ENCODE measurements at regions not wholly inside any gene's neighbourhood (a gene's known extent, or its start where the extent isn't known, plus 50 kb on each side); places are given as distances from the start of the nearest gene placed in this dataset.

DNA sequence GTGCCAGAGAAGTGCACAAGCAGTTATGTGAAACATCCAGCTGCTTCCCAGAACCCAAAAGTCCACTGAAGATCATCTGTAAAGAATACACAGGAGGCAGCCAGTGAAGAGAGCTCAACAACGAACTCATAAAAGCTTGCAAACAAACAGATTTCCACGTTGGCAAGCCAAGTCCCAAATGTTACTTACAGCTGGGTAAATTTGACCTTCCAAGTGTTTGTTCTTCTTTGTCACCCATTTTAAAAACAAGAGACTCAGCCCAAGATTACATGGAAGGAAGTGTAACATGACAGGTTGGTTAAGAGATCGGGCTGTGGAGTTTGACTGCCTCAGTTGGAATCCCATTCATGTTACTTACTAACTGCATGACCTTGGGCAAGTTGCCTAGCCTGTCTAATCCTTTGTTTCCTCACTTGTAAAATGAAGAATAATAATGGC is 174.9 kb upstream of the PAPPA start:
- H3K9me3 Mint-ChIP-seq (ENCODE audit: unreplicated experiment): no peaks in the 10 kb centered on the region
- H3K4me1 Mint-ChIP-seq (ENCODE audit: unreplicated experiment): peaks cover 13% of the 10 kb centered on the region
- H3K27ac Mint-ChIP-seq (ENCODE audit: unreplicated experiment): no peak overlapping the region
- no peak for DNase-seq (ENCODE audit: extremely low spot score, unreplicated experiment)
- no peaks in the 10 kb centered on the region for H3K36me3 Mint-ChIP-seq (ENCODE audit: unreplicated experiment)
- H3K27me3 Mint-ChIP-seq (ENCODE audit: unreplicated experiment): no peaks in the 10 kb centered on the region
- no peak overlapping the region for H3K4me3 Mint-ChIP-seq (ENCODE audit: unreplicated experiment)
- TF ChIP-seq, protein P1, sequence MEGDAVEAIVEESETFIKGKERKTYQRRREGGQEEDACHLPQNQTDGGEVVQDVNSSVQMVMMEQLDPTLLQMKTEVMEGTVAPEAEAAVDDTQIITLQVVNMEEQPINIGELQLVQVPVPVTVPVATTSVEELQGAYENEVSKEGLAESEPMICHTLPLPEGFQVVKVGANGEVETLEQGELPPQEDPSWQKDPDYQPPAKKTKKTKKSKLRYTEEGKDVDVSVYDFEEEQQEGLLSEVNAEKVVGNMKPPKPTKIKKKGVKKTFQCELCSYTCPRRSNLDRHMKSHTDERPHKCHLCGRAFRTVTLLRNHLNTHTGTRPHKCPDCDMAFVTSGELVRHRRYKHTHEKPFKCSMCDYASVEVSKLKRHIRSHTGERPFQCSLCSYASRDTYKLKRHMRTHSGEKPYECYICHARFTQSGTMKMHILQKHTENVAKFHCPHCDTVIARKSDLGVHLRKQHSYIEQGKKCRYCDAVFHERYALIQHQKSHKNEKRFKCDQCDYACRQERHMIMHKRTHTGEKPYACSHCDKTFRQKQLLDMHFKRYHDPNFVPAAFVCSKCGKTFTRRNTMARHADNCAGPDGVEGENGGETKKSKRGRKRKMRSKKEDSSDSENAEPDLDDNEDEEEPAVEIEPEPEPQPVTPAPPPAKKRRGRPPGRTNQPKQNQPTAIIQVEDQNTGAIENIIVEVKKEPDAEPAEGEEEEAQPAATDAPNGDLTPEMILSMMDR (IDR thresholded peaks at IDR 0.05): no peak

DNA sequence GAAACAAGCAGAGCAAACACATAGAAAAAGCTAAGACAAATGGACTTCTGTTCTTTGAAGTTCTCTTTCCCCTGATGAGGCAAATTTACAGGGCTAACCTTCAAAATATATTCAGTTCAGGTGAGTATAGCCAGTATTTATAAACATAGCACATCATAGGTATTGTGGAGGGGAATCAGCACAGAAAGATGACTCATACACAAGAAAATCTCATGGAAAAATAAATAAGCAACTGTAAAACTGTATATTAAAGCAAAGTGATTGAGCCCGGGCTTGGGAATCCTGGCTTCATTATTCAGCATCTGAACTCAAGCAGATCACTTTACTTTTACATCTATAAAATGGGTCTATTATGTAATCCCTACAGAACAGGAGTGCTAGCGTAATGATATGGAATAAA is 173.5 kb upstream of the PAPPA start:
- peaks cover 10% of the 10 kb centered on the region for H3K4me1 Mint-ChIP-seq (ENCODE audit: unreplicated experiment)
- no peaks in the 10 kb centered on the region for H3K36me3 Mint-ChIP-seq (ENCODE audit: unreplicated experiment)
- TF ChIP-seq, protein P1 (IDR thresholded peaks at IDR 0.05): no peak
- H3K27ac Mint-ChIP-seq (ENCODE audit: unreplicated experiment): no peak overlapping the region
- no peaks in the 10 kb centered on the region for H3K27me3 Mint-ChIP-seq (ENCODE audit: unreplicated experiment)
- no peak overlapping the region for H3K4me3 Mint-ChIP-seq (ENCODE audit: unreplicated experiment)
- H3K9me3 Mint-ChIP-seq (ENCODE audit: unreplicated experiment): no peaks in the 10 kb centered on the region
- no peak for DNase-seq (ENCODE audit: extremely low spot score, unreplicated experiment)

DNA sequence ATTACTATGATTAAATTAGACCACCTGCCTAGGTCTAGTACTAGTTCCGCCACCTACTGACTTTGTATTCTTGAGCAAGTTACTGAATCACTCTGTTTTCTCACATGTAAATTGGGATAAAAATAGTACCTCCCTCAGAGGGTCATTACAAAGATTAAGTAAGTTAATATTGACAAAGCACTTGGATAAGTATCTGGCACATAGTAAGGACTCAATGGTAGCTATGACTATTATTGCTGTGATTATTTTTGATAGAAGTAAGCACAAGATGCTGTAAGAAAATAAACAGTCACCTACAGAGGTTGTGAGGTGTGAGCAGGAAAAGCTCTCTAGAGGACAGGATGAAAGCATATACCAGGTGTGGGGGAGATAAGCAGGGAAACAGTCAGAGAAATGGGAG is 173.1 kb upstream of the PAPPA start:
- Mint-ChIP-seq H3K27me3 (ENCODE audit: unreplicated experiment) (no peaks in the 10 kb centered on the region), H3K36me3 (ENCODE audit: unreplicated experiment) (no peaks in the 10 kb centered on the region), H3K4me3 (ENCODE audit: unreplicated experiment) (no peak overlapping the region), H3K27ac (ENCODE audit: unreplicated experiment) (no peak overlapping the region), H3K9me3 (ENCODE audit: unreplicated experiment) (no peaks in the 10 kb centered on the region), H3K4me1 (ENCODE audit: unreplicated experiment) (peaks cover 10% of the 10 kb centered on the region)
- TF ChIP-seq, protein P1 (IDR thresholded peaks at IDR 0.05): no peak
- DNase-seq (ENCODE audit: extremely low spot score, unreplicated experiment): no peak

DNA sequence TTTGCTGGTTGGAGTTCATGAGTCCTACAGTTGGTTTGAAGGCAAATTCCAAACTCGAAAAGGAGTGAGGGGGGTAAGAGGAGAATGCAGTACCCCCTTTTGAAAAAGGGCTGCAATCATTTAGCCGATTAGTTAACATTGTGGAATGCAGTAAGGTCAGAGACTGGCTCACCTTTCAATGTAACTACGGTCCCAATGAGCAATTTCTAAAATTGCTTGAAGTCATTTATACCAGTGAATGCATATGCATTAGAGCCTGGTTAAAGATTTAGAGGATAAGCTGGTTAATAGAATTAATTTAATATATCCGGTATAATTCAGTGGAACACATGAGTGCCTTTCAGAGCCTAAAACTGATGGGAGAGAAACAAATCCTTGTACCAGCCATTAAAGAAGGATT is 172.6 kb upstream of the PAPPA start:
- no peak overlapping the region for H3K27ac Mint-ChIP-seq (ENCODE audit: unreplicated experiment)
- H3K4me1 Mint-ChIP-seq (ENCODE audit: unreplicated experiment): peaks cover 14% of the 10 kb centered on the region
- H3K36me3 Mint-ChIP-seq (ENCODE audit: unreplicated experiment): no peaks in the 10 kb centered on the region
- no peak overlapping the region for H3K4me3 Mint-ChIP-seq (ENCODE audit: unreplicated experiment)
- H3K27me3 Mint-ChIP-seq (ENCODE audit: unreplicated experiment): no peaks in the 10 kb centered on the region
- TF ChIP-seq, protein P1 (IDR thresholded peaks at IDR 0.05): no peak
- no peaks in the 10 kb centered on the region for H3K9me3 Mint-ChIP-seq (ENCODE audit: unreplicated experiment)
- DNase-seq (ENCODE audit: extremely low spot score, unreplicated experiment): no peak

DNA sequence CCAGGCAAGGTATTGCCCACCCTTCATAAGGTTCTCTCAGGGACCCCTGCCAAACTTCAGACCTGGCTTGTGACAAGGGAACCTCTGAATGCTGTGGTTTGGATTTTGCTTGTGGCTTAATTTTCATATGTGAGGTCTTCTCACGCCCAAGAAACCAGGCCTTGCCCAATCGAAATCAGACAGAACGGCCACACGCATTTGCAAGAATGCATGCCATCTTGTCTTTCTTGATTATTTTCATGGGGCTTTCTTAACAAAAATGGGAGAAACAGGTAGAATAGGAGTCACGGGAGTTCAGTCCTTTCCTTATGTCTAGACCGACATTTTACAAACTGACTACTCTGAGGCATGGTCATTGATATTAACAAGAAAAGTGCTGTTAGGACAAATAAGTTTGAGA is 170.2 kb upstream of the PAPPA start:
- Mint-ChIP-seq H3K9me3 (ENCODE audit: unreplicated experiment) (peaks cover 5% of the 10 kb centered on the region), H3K27me3 (ENCODE audit: unreplicated experiment) (no peaks in the 10 kb centered on the region), H3K4me1 (ENCODE audit: unreplicated experiment) (peaks cover 15% of the 10 kb centered on the region), H3K36me3 (ENCODE audit: unreplicated experiment) (no peaks in the 10 kb centered on the region), H3K27ac (ENCODE audit: unreplicated experiment) (no peak overlapping the region), H3K4me3 (ENCODE audit: unreplicated experiment) (no peak overlapping the region)
- TF ChIP-seq, protein P1 (IDR thresholded peaks at IDR 0.05): no peak
- DNase-seq (ENCODE audit: extremely low spot score, unreplicated experiment): no peak
